ENCODE measurements at regions not wholly inside any gene's neighbourhood (a gene's known extent, or its start where the extent isn't known, plus 50 kb on each side); places are given as distances from the start of the nearest gene placed in this dataset.

- no peak for DNase-seq (ENCODE audit: low read depth, low spot score)
- H3K4me3 ChIP-seq (ENCODE audit: low read depth, low read length) = no peak overlapping the region
- no peak for TF ChIP-seq CTCF (IDR thresholded peaks at IDR 0.05; ENCODE audit: low read depth, low read length)
- in situ Hi-C loops (cut with HindIII; ENCODE audit: low sequenced_read_pairs) = no loop called here
Measured at GRCh38 chr15:93382200-93382820, 293.3 kb upstream of the RGMA start.

GRCh38 chr15:93378558-93378957 is 289.5 kb upstream of the RGMA start:
- no peak for TF ChIP-seq CTCF (IDR thresholded peaks at IDR 0.05; ENCODE audit: low read depth, low read length)
- no peak overlapping the region for H3K4me3 ChIP-seq (ENCODE audit: low read depth, low read length)
- in situ Hi-C loops (cut with HindIII; ENCODE audit: low sequenced_read_pairs) = no loop called here
- no peak for DNase-seq (ENCODE audit: low read depth, low spot score)

GRCh38 chr15:93372865-93373223 is 283.8 kb upstream of the RGMA start:
- in situ Hi-C loops (cut with HindIII; ENCODE audit: low sequenced_read_pairs) = no loop called here
- H3K4me3 ChIP-seq (ENCODE audit: low read depth, low read length) = no peak overlapping the region
- no peak for TF ChIP-seq CTCF (IDR thresholded peaks at IDR 0.05; ENCODE audit: low read depth, low read length)
- DNase-seq (ENCODE audit: low read depth, low spot score) = no peak

GRCh38 chr15:93372208-93372864 is 283.3 kb upstream of the RGMA start:
- in situ Hi-C loops (cut with HindIII; ENCODE audit: low sequenced_read_pairs) = no loop called here
- DNase-seq (ENCODE audit: low read depth, low spot score) = no peak
- no peak for TF ChIP-seq CTCF (IDR thresholded peaks at IDR 0.05; ENCODE audit: low read depth, low read length)
- no peak overlapping the region for H3K4me3 ChIP-seq (ENCODE audit: low read depth, low read length)

- TF ChIP-seq CTCF (IDR thresholded peaks at IDR 0.05; ENCODE audit: low read depth, low read length) = no peak
- DNase-seq (ENCODE audit: low read depth, low spot score) = no peak
- in situ Hi-C loops (cut with HindIII; ENCODE audit: low sequenced_read_pairs) = no loop called here
- H3K4me3 ChIP-seq (ENCODE audit: low read depth, low read length) = no peak overlapping the region
Measured at GRCh38 chr15:93366387-93367100, 277.5 kb upstream of the RGMA start.

- DNase-seq (ENCODE audit: low read depth, low spot score) = no peak
- H3K4me3 ChIP-seq (ENCODE audit: low read depth, low read length) = no peak overlapping the region
- no peak for TF ChIP-seq CTCF (IDR thresholded peaks at IDR 0.05; ENCODE audit: low read depth, low read length)
- in situ Hi-C loops (cut with HindIII; ENCODE audit: low sequenced_read_pairs) = no loop called here
Measured at GRCh38 chr15:93362821-93363220, 273.8 kb upstream of the RGMA start.
